ENCODE measurements at regions not wholly inside any gene's neighbourhood (a gene's known extent, or its start where the extent isn't known, plus 50 kb on each side); places are given as distances from the start of the nearest gene placed in this dataset.
"Not testable (repeated sequence)": the region's sequence is repeated elsewhere in the genome, so short reads cannot be mapped to it uniquely, and the experiment has no call there.

DNA sequence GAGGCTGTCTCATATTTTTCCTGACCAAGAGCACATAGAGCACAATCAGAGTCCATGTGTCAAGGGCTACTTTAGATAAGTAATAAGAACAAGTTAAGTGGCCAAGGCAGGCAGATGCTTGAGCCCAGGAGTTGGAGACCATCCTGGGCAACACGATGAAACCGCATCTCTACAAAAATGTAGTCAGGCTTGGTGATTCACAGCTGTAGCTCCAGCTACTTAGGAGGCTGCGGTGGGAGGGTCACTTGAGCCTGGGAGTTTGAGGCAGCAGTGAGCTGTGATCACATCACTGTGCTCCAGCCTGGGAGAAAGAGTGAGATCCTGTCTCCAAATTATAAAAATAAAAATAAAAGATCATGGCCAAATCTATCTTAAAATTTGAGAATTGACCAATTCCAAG lies 767.9 kb upstream of the CTNND2 start:
- no peak overlapping the region for H3K4me3 ChIP-seq (replicated peaks; ENCODE audit: low read depth, low read length)
- TF ChIP-seq, protein P1, sequence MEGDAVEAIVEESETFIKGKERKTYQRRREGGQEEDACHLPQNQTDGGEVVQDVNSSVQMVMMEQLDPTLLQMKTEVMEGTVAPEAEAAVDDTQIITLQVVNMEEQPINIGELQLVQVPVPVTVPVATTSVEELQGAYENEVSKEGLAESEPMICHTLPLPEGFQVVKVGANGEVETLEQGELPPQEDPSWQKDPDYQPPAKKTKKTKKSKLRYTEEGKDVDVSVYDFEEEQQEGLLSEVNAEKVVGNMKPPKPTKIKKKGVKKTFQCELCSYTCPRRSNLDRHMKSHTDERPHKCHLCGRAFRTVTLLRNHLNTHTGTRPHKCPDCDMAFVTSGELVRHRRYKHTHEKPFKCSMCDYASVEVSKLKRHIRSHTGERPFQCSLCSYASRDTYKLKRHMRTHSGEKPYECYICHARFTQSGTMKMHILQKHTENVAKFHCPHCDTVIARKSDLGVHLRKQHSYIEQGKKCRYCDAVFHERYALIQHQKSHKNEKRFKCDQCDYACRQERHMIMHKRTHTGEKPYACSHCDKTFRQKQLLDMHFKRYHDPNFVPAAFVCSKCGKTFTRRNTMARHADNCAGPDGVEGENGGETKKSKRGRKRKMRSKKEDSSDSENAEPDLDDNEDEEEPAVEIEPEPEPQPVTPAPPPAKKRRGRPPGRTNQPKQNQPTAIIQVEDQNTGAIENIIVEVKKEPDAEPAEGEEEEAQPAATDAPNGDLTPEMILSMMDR (IDR thresholded peaks at IDR 0.05; ENCODE audit: low read depth, low read length, missing control alignments): no peak
- no peak for DNase-seq (ENCODE audit: extremely low read depth, low read depth)

DNA sequence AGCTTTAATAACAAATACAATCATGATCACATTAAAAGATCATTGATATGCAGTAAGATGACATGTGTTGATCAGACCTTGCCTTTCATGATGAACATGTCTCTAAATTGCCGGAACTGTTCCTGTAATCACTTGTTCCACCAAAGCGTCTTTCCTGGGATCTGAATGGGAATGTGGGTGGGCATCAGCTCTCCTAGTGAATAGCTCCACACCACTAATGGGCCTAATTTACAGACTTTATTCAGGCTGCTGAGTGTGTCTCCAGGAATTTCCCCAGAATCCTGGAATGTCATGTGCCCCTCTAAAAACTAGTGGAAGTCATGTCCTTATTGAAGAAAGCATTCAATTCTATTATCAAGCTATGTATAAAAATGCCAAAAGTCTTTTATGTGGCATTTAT lies 765.1 kb upstream of the CTNND2 start:
- no peak for DNase-seq (ENCODE audit: extremely low read depth, low read depth)
- TF ChIP-seq, protein P1 (IDR thresholded peaks at IDR 0.05; ENCODE audit: low read depth, low read length, missing control alignments): no peak
- H3K4me3 ChIP-seq (replicated peaks; ENCODE audit: low read depth, low read length): no peak overlapping the region

DNA sequence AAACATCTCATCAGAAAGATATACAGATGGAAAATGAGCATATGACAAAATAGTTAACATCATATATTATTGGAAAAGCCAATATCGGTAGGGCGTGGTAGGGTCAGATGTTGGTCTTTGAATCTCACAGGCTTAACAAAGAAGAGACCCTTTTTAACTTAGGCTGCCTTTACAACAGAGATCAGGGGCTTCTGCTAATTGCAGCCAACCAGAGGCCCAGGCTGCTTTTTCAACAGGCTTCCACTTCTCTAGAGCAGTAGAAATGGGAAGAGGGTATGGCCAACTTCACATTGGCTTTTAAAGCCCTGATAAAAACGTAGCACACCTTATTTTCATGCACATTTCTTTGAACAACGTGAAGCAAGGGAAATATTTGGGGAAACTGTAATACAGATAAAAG lies 764.3 kb upstream of the CTNND2 start:
- TF ChIP-seq, protein P1 (IDR thresholded peaks at IDR 0.05; ENCODE audit: low read depth, low read length, missing control alignments): no peak
- no peak overlapping the region for H3K4me3 ChIP-seq (replicated peaks; ENCODE audit: low read depth, low read length)
- DNase-seq (ENCODE audit: extremely low read depth, low read depth): no peak

DNA sequence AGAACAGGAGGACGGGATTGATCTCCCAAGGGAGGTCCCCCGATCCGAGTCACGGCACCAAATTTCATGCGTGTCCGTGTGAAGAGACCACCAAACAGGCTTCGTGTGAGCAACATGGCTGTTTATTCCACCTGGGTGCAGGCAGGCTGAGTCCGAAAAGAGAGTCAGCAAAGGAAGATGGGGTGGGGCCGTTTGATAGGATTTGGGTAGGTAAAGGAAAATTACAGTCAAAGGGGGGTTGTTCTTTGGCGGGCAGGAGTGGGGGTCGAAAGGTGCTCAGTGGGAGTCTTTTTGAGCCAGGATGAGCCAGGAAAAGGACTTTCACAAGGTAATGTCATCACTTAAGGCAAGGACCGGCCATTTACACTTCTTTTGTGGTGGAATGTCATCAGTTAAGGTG lies 763.6 kb upstream of the CTNND2 start:
- DNase-seq (ENCODE audit: extremely low read depth, low read depth); H3K4me3 ChIP-seq (replicated peaks; ENCODE audit: low read depth, low read length): not testable (repeated sequence)

DNA sequence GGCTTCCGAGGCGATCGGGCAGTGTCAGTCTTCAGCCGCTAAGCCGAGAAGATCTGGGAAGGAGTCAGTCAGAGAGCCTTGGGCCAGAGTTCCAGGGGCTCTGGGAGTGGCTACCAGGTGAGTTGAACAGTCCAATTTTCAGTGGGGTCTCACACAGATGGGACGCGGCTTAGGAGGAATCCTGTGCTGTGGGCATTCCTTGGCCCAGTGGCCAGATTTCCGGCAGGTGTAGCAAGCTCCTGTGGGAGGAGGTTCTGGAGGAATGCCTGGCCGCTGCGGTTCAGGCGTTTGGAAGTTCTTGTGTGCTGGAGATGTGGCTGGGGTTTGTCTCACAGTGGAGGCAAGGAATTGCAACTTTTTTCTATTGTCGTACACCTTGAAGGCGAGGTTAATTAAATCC lies 761.5 kb upstream of the CTNND2 start:
- DNase-seq (ENCODE audit: extremely low read depth, low read depth); H3K4me3 ChIP-seq (replicated peaks; ENCODE audit: low read depth, low read length): not testable (repeated sequence)

DNA sequence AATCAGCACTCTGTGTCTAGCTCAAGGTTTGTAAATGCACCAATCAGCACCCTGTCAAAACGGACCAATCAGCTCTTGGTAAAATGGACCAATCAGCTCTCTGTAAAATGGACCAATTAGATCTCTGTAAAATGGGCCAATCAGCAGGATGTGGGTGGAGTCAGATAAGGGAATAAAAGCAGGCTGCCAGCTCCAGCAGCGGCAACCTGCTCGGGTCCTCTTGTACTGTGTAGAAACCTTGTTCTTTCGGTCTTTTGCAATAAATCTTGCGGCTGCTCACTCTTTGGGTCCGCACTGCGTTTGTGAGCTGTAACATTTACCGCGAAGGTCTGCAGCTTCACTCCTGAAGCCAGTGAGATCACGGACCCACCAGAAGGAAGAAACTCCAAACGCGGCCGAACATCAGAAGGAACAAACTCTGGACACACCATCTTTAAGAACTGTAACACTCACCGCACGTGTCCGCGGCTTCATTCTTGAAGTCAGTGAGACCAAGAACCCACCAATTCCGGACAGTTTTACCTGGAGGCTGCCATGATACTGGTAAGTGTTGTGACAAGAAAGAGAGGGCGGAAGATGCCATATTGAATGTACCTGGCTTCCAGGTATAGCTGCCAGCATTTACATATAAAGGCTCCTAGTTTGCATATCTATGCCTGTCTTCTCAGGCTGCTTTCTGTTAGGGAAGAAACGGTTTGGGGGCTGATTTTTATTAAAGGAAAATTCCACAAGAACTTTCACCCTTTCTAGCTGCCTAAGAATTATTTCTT lies 758.5 kb upstream of the CTNND2 start:
- DNase-seq (ENCODE audit: extremely low read depth, low read depth): no peak
- H3K4me3 ChIP-seq (replicated peaks; ENCODE audit: low read depth, low read length): no peak overlapping the region
- TF ChIP-seq, protein P1 (IDR thresholded peaks at IDR 0.05; ENCODE audit: low read depth, low read length, missing control alignments): no peak

DNA sequence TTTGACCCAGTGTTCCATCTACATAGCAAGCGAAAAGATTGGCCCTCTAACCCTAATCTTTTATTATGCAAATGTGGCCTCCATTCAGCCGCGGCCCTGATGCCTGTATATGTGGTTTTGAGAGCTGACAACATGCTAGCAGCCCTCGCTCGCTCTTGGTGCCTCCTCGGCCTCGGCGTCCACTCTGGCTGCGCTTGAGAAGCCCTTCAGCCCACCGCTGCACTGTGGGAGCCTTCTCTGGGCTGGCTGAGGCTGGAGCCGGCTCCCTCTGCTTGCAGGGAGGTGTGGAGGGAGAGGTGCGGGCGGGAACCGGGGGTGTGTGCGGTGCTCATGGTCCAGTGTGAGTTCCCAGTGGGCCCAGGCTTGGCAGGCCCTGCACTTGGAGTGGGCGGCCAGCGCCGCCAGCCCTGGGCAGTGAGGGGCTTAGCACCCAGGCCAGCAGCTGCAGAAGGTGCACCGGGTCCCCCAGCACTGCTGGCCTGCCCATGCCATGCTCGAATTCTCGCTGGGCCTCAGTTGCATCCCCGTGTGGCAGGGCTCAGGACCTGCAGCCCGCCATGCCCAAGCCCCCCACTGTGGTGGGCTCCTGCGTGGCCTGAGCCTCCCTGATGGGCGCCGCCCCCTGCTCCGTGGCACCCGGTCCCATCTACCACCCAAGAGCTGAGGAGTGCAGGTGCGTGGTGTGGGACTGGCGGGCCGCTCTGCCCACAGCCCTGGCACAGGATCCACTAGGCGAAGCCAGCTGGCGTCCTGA lies 757.5 kb upstream of the CTNND2 start:
- DNase-seq (ENCODE audit: extremely low read depth, low read depth): no peak
- TF ChIP-seq, protein P1 (IDR thresholded peaks at IDR 0.05; ENCODE audit: low read depth, low read length, missing control alignments): no peak
- H3K4me3 ChIP-seq (replicated peaks; ENCODE audit: low read depth, low read length): no peak overlapping the region

DNA sequence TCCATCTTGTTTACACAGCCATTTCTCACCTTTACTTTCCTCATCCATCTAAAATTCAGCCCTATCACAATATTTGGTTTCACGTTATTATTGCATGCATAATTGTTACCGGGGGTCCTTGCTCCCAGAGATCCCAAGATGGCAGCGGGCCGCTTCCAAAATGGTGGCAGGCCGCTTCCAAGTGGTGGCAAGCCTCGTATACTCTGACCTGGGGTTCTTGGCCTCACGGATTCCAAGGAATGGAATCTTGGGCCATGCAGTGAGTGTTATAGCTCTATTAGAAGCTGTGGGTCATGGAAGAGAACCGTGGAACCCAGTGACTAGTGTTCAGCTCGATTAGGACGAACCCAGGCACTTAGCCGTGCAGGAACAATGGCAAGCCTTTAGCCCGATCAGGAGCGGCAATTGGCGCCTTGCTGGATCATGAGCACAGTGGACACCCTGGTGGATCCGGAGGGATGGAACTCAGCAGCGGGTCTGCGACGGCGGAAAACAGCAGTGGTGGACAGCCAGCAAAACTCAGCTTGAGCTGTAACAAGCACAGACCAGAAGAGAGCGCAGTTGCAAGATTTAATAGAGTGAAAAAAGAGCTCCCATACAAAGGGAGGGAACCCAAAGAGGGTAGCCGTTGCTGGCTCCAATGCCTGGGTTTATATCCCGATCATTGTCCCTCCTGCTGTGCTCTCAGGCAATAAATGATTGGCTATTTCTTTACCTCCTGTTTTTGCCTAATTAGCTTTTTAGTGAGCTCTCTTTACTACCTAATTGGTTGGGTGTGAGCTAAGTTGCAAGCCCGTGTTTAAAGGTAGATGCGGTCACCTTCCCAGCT lies 756.2 kb upstream of the CTNND2 start:
- H3K4me3 ChIP-seq (replicated peaks; ENCODE audit: low read depth, low read length): not testable (repeated sequence)

More for the DNA sequence above, 756.2 kb upstream of the CTNND2 start:
- not testable (repeated sequence) for DNase-seq (ENCODE audit: extremely low read depth, low read depth)
